IPS-NIHi7 (cell line): ENCODE measurements at regions not wholly inside any gene's neighbourhood (a gene's known extent, or its start where the extent isn't known, plus 50 kb on each side); places are given as distances from the start of the nearest gene placed in this dataset.

Experiments
- DNase-seq: peaks from one replicate; pipeline ENCODE4 v3.0.0; 2012; ENCODE audit warnings: mixed read lengths; ENCODE audit errors: extremely low spot score

DNA sequence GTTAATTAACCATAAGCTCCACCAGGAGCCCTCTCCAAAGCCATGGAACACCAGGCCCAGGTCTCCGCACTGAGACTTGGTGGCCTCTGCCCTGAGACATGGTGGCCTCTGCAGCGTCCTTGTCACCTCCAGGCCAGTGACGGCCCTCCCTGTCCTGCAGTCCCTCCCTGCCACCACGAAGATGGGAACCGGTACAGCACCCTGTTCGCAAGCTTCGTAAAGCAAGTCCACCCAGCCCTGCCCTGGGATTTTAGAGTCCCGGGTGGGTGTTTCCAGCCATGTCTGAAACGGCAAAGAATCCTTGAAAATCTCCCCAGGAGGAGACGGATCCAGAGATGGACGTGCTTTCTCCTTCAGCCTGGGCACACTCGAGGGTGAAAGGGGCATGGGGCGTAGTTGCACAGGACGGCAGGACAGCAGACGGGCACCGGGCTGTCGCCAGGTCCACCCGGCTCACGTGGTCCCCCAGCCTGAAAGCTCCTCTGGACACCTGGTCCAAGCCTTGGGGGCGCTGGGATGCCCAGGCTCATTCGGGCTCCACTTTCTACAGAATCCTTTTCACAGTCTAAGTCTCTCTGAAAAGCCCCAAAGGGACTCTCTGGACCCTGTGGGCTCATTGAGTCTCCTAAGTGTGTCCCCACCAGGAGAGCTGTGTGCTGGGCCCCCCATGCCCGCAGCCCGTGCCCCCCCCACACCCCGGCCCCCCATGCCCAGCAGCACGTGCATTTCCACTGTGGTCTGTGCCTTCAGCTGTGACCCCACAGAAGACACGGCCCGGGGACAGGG, 456.2 kb downstream of the BRD1 start:
- DNase-seq = no peak

DNA sequence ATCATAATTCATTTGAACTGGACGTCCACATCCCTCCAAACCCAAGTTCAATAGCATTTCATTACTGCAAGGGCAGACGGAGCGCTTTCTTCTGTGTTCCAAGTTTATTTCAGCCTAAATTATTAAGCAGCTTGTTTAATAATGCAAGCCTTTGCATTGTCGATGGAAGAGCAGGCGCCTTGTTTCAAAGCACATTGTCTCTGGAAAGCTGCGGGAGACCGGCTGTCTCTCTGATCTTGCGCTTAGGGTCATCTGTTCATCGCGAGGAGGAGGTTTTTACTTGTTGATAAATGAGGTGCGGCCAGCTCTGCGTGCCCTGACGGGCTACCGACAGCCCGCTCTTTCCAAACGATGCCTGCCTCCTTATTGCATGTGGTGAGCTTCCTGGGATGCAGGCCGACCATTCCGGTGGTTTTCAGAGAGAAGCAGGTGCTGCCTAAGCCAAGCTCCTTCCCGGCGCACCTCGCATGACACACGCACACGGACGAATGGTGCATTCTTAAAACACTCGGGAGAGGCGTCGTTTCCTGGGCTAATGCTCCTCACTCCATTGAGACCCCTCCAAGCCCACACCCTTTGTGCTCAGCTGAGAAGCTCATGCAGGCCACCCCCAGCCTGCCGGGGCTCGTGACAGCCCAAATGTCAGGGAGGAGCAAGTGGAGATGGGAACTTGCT, 456.9 kb downstream of the BRD1 start:
- DNase-seq = no peak

DNA sequence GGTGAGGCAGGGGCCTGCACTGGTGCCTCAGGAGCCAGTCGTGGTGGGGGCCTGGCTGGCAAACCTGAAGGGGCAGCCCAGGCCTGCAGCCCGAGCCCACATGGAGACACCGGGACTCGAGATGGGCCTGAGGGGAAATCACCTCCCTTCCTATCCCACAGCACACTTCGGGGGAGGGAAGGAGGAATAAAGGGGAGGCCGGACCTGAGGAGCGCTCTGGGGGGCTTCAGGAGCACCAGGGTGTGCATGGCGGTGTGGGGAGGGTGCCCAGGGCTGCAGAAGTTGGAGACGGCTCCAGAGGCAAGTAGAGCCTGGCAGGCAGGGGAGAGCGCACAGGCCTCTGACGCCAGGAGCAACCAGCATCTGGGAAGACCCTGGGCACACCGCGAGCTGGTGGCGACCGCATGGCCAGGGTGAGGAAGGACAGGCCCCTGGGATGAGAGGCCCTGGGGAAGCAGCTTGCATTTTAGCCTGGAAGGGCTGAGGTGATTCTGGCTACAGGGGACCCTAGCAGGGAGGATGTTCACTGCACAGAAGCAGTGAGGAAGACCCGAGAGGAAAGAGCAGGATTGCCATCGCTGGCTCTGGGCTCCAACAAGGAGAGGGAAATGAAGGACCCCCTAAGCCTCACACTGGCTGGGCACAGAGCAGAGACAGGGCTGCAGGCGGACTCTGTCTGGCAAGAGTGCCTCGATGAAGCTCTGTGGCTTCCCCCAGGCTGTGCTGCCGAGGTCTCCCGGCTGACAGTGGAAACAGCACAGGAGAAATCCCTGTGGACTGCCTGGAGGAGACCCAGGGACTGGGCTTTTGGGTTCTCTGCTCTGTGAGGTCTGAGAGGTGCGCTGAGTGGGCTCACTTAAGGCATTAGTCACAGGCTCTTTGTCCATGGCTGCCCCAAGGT, 457.7 kb downstream of the BRD1 start:
- DNase-seq = no peak

DNA sequence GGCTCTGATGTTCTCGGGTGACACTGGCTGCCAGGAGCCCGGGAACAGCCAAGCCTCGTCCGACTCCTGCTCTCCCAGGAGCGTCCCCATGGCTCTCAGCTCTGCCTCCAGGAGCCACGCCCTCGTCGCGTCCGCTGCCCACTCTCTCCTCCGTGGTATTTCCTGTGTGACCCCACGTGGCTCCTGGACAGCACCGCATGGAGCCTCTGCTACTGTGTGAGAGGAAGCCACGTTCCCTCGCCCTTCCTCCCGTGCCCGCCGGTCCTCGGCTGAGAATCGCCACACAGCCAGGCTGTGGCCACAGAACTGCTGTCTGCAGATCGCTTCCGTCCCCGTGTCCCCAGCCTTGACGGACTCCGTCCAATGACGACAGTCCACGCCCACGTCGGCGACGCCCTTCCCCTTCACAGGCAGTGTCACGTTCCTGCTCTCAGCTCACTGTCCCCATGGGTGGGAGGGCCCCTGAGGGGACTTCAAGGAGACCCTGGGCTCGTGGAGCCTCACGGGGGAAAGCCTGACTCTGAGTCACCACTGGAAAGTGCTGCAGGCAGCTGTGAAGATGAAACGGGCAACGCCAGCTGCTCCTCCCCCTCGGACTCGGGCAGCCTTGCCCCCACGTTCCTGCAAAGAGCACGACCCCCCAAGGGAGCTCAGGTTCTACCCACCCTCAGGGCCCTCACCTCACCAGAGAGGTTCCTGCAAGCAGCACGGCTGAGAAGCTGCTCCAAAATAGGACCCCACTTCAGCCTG, 458.5 kb downstream of the BRD1 start:
- DNase-seq = no peak

DNA sequence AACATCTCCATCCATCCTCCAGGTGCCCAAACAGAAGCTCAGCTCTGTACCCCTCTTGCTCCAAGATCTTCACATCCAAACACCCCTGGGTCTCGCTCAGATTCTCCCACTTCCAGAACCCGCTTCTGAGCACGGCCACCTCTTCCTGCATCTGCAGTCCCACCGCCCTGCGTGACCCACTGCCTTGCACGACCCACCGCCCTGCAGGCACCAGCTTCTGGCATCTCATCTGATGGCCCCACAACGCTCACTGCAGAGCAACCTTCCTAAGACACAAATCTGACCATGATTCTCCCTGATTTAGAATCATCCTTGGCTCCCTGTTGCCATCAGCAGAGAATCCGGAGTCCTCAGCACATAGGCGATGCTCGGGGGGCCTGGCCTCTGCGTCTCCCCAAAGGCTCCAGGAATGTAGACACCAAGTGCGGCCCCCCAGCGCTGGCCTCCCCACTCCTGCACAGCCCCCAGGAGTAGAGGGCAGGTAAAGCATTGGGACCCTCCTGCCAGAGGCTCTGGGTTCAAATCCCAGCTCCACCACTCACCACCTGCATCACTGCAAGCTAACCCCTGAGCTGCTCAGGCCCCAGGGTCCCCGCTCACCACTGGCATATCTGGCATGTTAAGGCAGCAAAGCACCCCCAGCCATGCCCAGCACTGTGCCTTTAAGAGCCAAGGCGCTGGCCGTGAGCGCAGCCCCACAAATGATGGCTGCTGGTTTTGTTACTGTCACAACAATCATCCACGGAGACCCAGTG, 459.3 kb downstream of the BRD1 start:
- no peak for DNase-seq

DNA sequence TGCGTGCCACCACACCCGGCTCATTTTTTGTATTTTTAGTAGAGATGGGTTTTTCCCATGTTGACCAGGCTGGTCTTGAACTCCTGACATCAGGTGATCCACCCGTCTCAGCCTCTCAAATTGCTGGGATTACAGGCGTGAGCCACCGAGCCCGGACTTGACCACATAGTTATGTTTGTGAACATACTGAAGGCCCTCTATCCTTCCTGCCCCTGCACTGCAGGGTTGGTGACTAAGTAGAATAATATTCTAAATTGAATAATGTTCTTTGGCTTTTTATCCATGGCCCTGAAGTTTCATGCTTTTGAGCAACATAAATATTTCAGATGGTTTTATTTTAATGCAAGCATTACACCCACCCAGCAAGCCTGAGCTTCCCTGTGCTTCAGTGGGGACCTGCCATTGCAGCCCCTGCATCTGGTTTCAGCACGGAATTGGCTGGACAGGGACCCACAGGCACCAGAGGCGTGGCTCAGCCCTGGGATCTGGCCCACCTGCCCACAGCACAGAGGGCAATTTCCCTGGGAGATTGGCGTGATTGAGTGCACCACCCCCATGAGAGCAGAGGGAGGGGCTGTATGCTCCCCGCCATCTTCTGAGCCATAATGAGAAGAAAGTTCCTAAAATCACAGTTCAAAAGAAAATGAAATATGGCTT, 460.5 kb downstream of the BRD1 start:
- peak; percentile 53 for DNase-seq

DNA sequence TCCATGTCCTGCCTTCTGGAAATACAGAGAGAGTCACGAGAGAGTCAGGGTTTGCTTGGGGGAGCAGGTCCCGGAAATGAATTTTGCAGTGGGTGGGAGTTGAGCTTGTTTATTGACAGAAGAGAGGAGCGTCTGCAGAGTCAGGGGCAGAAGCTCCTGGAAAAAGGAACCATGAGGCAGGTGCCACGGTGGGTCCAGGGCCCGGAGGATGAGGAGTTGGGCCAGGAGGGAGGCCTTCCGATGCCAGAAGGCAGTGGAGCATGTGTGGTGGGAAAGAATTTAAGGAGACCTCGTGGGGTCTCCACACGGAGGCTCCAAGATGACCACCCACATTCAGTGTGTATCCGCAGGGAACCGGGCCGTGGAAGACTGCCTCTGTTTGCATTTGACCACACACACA, 461.2 kb downstream of the BRD1 start:
- DNase-seq = no peak

DNA sequence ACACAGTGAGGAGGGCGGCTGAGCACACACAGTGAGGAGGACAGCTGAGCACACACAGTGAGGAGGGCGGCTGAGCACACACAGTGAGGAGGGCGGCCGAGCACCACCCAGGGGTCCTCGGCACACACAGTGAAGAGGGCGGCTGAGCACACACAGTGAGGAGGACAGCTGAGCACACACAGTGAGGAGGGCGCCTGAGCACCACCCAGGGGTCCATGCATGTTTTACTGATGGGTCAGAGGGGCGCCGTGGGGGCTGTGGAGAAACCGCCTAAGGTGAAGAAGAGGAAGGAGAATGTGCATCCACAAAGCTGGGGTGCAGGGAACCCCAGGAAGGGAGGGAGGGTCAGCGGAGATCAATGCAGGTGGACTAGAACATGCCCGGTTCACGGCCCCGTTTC, 461.8 kb downstream of the BRD1 start:
- no peak for DNase-seq

DNA sequence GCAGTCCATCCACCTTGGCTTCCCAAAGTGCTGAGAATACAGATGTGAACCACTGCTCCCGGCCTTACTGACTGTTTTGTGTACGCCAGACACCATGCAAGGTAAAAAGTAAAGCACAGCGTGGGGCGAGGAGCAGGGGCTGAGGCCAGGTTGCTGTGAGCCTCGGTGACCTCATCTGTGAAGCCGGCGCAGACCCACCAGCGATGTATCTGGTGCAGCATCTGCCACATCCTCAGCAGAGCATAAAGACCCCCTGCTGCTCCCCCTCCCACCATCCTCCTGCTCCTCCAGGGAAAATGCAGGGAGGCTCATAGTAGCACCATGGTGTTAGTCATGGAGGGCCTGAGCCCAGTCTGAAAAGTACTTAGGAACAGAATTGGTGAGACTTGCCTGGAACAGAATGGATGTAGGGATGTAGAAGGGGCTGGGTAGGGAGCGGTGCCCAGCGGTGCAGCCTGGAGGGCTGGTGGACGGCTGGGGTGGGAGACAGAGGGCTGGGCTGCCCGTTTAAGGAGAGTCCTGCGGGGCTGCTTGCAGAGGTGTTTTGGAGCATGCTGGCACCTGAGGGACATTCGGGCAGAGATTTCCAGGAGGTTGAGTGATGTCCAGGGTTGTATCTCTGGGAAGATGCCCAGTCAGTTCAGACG, 462.4 kb downstream of the BRD1 start:
- no peak for DNase-seq

DNA sequence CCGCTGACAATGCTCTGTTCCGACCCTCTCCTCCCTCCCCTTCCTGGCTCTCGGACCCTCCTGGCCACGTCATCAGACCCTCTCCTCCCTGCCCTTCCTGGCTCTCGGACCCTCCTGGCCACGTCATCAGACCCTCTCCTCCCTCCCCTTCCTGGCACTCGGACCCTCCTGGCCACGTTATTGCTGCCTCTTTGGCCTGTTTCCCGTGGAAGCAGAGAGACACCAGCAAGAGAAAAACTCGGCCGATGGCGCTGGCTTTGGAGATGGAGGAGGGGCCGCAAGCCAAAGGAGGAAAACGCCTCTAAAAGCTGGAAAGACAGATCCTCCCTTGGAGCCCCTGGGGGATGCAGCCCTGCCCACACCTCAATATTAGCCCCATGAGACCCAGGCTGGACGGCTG, 463.3 kb downstream of the BRD1 start:
- no peak for DNase-seq

DNA sequence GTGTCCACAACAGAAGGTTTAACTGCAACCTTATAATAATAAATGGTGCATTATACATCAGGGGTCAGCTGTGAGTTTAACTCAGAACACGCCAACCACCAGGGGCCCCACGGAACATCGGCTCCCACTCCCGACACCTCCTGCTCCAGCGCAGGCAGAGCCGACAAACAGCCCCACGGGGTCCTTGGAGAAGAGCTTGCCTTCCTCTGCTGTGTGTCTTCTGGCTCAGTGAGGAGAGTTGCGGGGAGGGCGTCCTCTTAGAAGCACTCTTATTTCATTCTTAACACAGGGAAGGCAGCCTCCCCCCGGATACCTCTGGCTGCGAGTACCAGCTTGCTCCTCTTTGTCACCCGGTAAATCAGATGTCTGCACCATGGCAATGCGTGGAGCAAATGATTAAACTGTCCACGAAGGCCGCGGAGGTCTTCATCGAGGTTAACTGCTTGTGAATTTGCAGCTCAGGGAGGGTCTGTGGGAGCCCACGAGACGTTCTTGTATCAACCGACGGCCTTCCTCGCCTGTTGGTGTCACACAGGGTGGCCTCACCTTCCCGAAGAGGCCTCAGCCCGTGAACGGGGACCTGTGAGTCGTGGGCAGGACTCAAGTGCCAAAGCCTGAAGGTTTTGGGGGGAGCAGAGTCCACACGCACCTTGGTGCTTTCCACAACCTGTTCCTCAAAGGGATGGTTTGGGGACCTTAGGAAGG, 464.0 kb downstream of the BRD1 start:
- DNase-seq = no peak

DNA sequence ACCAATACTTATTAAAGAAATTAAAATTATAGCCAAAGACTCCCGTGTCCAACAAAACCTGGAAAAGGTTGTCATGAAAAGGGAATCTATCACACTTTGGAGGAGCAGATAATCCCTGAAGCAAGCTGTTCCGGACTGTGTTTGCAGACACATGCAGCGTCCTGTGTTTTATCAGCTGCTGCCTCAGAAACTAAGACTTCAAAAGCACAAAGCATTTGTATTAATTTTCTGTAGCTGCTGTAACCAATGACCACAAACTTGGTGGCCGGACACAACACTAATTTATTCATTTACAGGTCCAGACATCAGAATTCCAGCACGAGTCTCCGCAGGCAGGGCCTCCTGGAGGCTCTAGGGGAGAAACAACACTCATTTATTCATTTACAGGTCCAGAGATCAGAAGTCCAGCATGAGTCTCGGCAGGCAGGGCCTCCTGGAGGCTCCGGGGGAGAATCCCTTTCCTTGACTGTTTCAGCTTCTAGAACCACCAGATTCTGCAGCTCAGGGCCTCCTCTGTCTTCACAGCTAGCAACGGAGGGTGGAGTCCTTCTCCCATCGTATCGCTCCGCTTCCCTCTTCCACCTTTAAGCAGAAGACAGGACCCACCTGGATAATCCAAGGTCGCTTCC, 465.3 kb downstream of the BRD1 start:
- DNase-seq = no peak

DNA sequence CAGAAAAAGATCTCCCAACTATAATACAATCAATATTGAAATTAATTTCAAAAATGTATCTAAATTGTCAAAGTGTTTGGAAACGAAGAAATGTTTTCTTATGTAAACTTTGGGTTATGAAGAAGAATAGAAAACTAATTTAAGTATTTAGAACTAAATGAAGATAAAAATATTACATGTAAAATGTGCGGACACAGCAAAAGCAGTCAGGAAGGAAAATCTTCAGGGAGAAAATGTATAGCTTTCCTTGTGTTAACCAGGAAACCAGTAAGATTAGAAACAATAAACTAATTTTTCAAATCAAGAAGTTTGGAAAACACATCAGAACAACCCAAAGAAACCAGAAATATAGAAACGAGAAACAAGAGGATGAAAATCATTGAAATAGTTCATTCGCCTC, 466.5 kb downstream of the BRD1 start:
- DNase-seq = no peak

DNA sequence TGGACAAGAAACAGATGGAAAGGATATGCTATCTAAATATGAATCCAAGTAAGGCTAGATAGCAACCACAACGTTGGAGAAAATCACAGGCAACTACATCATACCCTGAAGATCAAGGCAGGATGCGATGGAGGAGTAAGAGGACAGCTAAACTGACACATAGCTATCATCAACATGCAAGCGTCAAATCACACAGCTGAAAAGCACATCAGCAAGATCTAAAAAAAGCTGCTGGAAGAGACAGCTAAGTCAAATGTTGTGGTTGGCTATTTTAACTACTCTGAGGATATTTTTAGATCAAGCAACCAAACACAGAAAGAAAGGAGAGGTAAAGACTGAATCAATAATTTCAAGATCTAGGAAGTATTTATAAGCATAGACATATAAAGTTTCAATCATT, 466.9 kb downstream of the BRD1 start:
- no peak for DNase-seq

DNA sequence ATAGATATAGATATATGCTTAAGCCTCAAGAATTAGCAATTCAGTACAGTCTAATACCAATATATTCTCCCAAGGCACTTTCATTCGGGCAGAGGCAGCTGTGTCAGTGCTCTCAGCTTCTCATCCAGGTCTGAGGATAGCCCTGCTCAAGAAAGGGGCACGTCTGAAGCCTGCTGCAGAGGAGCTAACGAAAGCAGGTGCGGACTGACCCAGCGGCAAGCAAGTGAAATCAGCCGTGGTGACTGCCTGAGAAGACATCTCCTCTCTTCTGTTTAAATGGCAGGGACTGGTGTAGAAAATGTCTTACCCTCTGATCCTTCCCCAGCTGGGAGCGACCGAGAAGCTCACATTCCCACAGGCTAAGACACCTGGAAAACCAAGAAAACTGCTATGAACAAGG, 468.6 kb downstream of the BRD1 start:
- DNase-seq = no peak

DNA sequence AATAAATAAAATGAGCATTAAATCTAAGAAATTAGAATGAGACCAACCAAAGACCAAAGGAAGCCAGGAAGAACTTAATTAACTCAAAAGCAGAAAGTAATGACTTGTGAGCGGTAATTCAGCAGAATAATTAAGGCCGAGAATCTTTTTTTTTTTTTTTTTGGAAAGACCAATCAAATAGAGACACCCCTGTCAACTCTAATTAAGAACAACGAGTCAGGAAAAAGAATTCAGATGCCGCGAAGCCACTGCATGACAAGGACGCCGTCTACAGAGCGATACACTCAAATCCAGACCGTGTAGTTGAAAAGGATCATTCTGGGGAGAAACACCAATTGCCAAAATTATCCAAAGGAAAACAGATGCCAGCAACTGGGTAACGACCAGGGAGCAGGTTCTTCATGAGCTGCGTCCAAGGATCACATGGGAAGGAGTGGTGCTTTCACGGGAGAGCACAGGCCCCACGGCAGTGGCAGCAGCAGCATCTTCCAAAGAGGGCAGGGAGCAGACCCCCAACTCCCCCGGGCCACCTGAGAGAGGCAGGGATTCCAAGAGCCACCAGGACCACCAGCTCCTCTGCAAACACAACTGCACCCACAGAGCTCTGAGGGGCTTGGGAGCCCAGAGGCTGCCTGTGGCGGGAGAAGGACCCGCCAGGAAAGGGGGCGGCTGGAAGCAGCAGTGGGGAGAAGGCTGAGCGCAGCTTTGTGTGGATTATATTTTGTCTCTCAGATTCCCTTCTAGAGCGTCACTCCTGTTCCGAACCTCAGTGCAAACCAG, 469.8 kb downstream of the BRD1 start:
- DNase-seq = no peak

DNA sequence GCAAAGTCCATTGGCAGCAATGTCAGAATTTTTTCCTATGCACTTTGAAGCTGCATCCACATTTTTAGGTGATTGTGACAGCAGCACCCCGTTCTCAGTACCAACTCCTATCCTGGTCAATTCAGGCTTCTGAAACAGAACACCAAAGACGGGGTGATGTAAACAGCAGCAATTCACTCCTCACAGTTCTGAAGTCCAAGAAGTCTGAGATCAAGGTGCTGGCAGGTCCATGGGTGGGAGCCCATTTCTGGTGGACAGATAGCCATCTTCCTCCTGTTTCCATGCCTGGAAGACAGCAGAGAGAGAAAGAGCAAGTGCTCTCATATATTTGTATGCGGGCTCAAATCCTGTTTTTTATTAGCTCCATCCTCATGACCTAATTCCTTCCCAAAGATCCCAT, 471.2 kb downstream of the BRD1 start:
- no peak for DNase-seq
